GM20000 (cell line): ENCODE measurements at regions not wholly inside any gene's neighbourhood (a gene's known extent, or its start where the extent isn't known, plus 50 kb on each side); places are given as distances from the start of the nearest gene placed in this dataset.

Experiments
- DNase-seq: peaks from one replicate; pipeline ENCODE4 v3.0.0; 2012; ENCODE audit warnings: low spot score
- CTCF ChIP-seq: IDR thresholded peaks from 2 replicates; pipeline ENCODE4 v1.5.1; 2012; ENCODE audit warnings: mild to moderate bottlenecking, control low read depth; ENCODE audit errors: extremely low read depth, missing control alignments

- TF ChIP-seq CTCF = no peak
- DNase-seq = no peak
Measured at GRCh38 chr2:104250635-104251034, 603.3 kb upstream of the POU3F3 start.

DNA sequence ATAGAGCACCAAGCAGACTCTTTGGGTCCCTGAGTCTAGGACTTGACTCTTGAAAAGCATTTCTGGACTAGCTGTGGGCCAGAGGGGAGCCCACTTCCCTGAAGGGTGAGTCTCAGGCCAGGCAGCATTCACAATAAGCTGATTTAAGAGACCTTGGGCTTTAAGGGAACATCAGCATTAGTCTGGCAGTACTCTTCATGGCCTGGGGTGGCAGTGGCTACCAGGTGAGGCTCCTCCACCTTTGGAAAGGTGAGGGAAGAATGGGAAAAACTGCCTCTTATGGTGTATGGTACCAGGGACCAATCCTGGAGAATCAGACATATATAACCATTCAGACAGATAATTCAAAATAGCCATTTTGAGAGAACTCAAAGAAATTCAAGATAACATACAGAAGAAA, 599.9 kb upstream of the POU3F3 start:
- no peak for DNase-seq
- TF ChIP-seq CTCF = no peak

- no peak for DNase-seq
- TF ChIP-seq CTCF = no peak
Measured at GRCh38 chr2:104262714-104263113, 591.2 kb upstream of the POU3F3 start.

- no peak for TF ChIP-seq CTCF
- no peak for DNase-seq
Measured at GRCh38 chr2:104279646-104280045, 574.3 kb upstream of the POU3F3 start.

DNA sequence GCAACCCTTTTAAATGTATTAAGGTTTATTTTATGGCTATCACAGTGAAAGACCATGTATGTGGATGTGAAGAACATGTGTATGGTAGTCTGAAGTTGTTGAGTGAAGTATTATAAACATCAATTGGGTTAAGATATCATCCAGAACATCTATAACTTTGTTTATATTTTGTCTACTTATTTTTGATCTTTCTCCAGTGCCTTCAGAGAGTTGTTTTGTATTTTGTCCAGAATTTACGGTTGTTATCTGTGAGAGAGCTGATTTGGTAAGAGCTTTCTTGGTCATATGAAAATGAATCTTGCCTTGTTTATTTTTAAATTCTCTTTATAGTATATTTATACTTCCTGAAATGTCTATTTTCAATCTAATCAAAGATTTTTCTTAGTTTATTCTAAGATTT, 573.7 kb upstream of the POU3F3 start:
- no peak for DNase-seq
- TF ChIP-seq CTCF = no peak

- no peak for TF ChIP-seq CTCF
- DNase-seq = no peak
Measured at GRCh38 chr2:104286841-104287240, 567.1 kb upstream of the POU3F3 start.

DNA sequence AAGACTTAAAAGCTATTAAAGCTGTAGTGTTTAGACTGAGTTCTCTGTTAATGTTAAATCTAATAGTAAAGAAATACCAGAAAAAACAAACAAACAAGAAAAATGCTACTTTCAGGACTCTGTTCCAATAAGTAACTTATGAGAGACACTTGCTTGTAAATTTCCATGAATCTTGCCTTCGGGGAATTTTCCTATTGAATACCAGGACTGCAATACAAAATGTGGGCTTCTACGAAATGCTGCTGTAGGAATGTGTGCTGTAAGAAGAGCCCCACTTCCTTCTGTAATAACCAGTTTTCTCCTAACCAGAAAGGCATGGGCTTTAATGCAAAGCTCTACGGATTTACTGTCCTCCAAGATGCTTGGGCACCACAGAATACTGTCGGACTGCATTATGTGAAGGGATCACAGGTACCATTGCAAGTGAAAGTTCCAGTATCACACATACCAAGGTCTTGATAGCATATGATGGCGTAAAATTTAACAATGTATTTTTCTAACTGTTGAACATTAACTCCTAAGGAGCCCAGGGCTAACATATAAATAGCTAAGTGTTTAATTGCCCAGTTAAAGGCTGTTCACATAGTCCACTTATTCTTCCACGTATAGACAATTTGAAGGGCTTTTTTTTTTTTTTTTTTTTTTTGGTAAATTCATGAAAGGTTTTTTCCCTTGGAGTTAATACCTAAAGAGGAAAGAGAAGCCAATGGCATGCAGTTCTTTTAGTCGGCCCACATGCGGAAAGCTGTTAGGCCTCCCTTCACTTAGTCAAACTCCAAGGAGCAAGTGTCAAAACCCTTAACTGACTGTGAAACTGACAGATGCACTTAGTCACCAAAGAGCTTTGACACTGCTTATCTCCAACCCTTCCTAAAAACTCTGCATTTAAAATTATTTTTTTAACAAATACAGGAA, 564.0 kb upstream of the POU3F3 start:
- DNase-seq = no peak
- no peak for TF ChIP-seq CTCF
